Psoas muscle (tissue), 7 donors: ENCODE measurements at regions not wholly inside any gene's neighbourhood (a gene's known extent, or its start where the extent isn't known, plus 50 kb on each side); places are given as distances from the start of the nearest gene placed in this dataset.
A peak's percentile ranks its signal among the peaks of the same experiment; 100 is the strongest.
"Not testable (repeated sequence)": the region's sequence is repeated elsewhere in the genome, so short reads cannot be mapped to it uniquely, and the experiment has no call there.

Experiments
- ATAC-seq, 4 donors: fragments of 200-7000 bp; cut with Tn5 transposase; one replicate each; pipeline ENCODE4 v1.9.1; 2020; ENCODE audit warnings: moderate library complexity in 3 of 4, mild to moderate bottlenecking in 2 of 4
- DNase-seq, 2 donors: peaks; one replicate each; pipeline ENCODE4 v3.0.0-alpha.2; 2020
- H3K27ac ChIP-seq: fragments of 200-600 bp; one replicate; pipeline ENCODE4 v1.8.0; 2022
- H3K27me3 ChIP-seq, 3 donors: fragments of 200-600 bp in 1 of 3; one replicate each; pipeline versions ENCODE4 v1.6.1 to v1.8.0; 2013 to 2022; ENCODE audit warnings: low read length in 2 of 3, mild to moderate bottlenecking in 2 of 3, moderate library complexity in 1 of 3; ENCODE audit not compliant: insufficient read depth in 3 of 3
- H3K36me3 ChIP-seq, 2 donors: fragments of 200-600 bp in 1 of 2; one replicate each; pipeline versions ENCODE4 v1.6.1 to v1.8.0; 2013 to 2022; ENCODE audit warnings: low read depth in 1 of 2, mild to moderate bottlenecking in 1 of 2, moderate library complexity in 1 of 2; ENCODE audit not compliant: insufficient read depth in 1 of 2
- H3K4me1 ChIP-seq: fragments of 200-600 bp; one replicate; pipeline ENCODE4 v1.8.0; 2022
- H3K4me3 ChIP-seq: fragments of 200-600 bp; one replicate; pipeline ENCODE4 v1.8.0; 2022; ENCODE audit warnings: mild to moderate bottlenecking
- H3K9me3 ChIP-seq: fragments of 200-600 bp; one replicate; pipeline ENCODE4 v1.8.0; 2022
- WGBS, 3 donors: extraction: QIAGEN DNeasy Blood & Tissue Kit; methylation state at CpG; one replicate each; pipeline versions ENCODE4 v1.1.6 to v1.1.7; 2013; 5-methylcytosine and 5-hydroxymethylcytosine counted together
- intact Hi-C, 2 donors: fragments of 100-400 bp; cut with DNase I; formaldehyde crosslinking; loops; one replicate each; pipeline versions ENCODE4 v1.11.0 to v1.14.2; 2022
- donor health status: healthy with polysubstance abuse.
- donor health status: DM: no; HTN: no; CAD: no; lungs with moderate emphysema.
- donor health status: Bipolar disorder and iron deficiency.
- donor health status: healthy.
- donor health status: DM: yes; HTN: yes; CAD: no.
- donor health status: DM: no; HTN: no; CAD: no.
- donor health status: DM: yes; HTN: yes; CAD: no.

DNA sequence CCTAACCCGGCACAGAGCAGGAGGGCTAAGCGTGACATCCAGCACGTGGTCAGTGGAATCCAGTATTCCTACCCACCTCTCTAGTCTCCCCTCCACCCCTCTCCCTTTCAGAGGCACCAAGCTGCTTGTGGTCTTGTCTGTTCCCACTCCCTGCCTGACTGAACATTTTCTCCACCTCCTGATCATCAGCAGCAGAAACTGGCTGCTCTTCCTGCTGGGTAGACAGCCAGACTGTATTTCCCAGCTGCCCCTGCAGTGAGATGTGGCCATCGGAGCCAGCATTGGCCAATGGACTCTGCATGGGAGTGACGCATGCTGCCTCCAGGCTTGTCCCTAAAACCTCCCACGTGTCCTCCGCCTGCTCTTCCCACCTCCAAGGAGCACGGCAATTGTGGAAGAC, 143.8 kb downstream of the OR4F15 start:
- H3K9me3 ChIP-seq, intact Hi-C loops, H3K27ac ChIP-seq, ATAC-seq, H3K27me3 ChIP-seq, H3K36me3 ChIP-seq, H3K4me3 ChIP-seq, DNase-seq, H3K4me1 ChIP-seq: not testable (repeated sequence)
- WGBS, 3 donors, result 27% methylated on average over 4 of the region's 8 CpGs; no CpG with 5 or more reads in 2 of the 3 donors

GRCh38 chr15:101958656-101959055, 146.7 kb downstream of the OR4F15 start:
- H3K4me1 ChIP-seq, result not testable (repeated sequence)

DNA sequence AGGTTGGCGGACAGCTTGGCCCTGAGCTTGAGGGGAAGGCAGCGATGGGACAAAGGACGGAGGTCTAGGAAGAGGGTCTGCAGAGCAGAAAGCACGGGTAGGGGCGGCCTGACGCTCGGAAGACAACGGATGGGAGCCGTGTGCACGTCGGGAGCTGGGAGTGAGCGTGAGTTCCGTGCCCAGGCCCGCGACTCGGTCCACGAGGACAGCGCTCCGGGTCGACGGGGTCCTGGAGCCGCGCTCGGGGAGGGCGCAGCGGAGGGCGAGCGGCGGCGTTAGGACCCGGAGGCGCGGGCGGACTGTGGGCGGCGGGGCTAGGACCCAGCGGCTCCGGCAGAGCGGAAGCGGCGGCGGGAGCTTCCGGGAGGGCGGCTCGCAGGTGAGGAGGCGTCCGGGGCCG, 149.3 kb downstream of the OR4F15 start:
- H3K27ac ChIP-seq, H3K27me3 ChIP-seq, DNase-seq, H3K9me3 ChIP-seq, ATAC-seq, intact Hi-C loops, H3K36me3 ChIP-seq: not testable (repeated sequence)
- Histone ChIP-seq H3K4me3 (peak overlapping the region; percentile 51), H3K4me1 (peaks cover 16% of the 10 kb centered on the region)
- no CpG with 5 or more reads among the region's 48 CpGs for WGBS, 3 donors

More at GRCh38 chr15:101958656-101959055, 146.7 kb downstream of the OR4F15 start:
- intact Hi-C loops, H3K36me3 ChIP-seq, H3K27ac ChIP-seq, H3K4me3 ChIP-seq, ATAC-seq, H3K9me3 ChIP-seq, H3K27me3 ChIP-seq: not testable (repeated sequence)
- 15 to 31% (median 24%) methylated on average over 2 of the region's 4 CpGs for WGBS, 3 donors
- DNase-seq, result peak; percentile 23 to 54

- Histone ChIP-seq H3K4me3 (peak overlapping the region; percentile 62), H3K4me1 (peaks cover 16% of the 10 kb centered on the region)
- 1% methylated on average over 11 of the region's 41 CpGs; no CpG with 5 or more reads in 2 of the 3 donors for WGBS, 3 donors
- intact Hi-C loops, DNase-seq, H3K36me3 ChIP-seq, ATAC-seq, H3K27ac ChIP-seq, H3K27me3 ChIP-seq, H3K9me3 ChIP-seq: not testable (repeated sequence)
Observed at GRCh38 chr15:101961765-101962164, 149.8 kb downstream of the OR4F15 start.

- H3K36me3 ChIP-seq, H3K9me3 ChIP-seq, ATAC-seq, H3K27ac ChIP-seq, intact Hi-C loops, H3K27me3 ChIP-seq, DNase-seq, H3K4me3 ChIP-seq: not testable (repeated sequence)
- 95 to 97% (median 95%) methylated on average over 5 to 6 of the region's 8 CpGs for WGBS, 3 donors
- peaks cover 16% of the 10 kb centered on the region for H3K4me1 ChIP-seq
Observed at GRCh38 chr15:101963687-101964086, 151.7 kb downstream of the OR4F15 start.

- intact Hi-C loops, H3K27ac ChIP-seq, DNase-seq, H3K9me3 ChIP-seq, H3K36me3 ChIP-seq, H3K4me3 ChIP-seq, H3K27me3 ChIP-seq, ATAC-seq: not testable (repeated sequence)
- peaks cover 16% of the 10 kb centered on the region for H3K4me1 ChIP-seq
- WGBS, 3 donors, result 66 to 74% (median 72%) methylated on average over 2 of the region's 2 CpGs
Observed at GRCh38 chr15:101965353-101965752, 153.4 kb downstream of the OR4F15 start.

DNA sequence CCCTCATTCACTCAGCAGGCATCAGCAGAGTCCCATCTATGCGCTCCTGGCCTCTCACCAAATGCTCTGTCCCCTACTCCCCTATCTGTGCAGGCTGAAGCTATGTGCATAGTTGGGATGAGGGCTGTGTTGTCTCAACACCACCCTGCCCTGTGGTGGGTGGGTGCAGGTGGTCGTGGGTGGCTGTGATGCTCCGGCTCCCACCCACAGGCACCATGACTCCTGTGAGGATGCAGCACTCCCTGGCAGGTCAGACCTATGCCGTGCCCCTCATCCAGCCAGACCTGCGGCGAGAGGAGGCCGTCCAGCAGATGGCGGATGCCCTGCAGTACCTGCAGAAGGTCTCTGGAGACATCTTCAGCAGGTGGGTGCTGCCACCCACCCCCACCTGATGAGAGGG, 153.9 kb downstream of the OR4F15 start:
- ATAC-seq, intact Hi-C loops, H3K4me3 ChIP-seq, H3K9me3 ChIP-seq, H3K27me3 ChIP-seq, H3K27ac ChIP-seq, H3K36me3 ChIP-seq: not testable (repeated sequence)
- DNase-seq, result peak; percentile 19 to 53
- 90 to 94% (median 91%) methylated on average over 5 to 8 of the region's 8 CpGs for WGBS, 3 donors
- H3K4me1 ChIP-seq, result peaks cover 16% of the 10 kb centered on the region

DNA sequence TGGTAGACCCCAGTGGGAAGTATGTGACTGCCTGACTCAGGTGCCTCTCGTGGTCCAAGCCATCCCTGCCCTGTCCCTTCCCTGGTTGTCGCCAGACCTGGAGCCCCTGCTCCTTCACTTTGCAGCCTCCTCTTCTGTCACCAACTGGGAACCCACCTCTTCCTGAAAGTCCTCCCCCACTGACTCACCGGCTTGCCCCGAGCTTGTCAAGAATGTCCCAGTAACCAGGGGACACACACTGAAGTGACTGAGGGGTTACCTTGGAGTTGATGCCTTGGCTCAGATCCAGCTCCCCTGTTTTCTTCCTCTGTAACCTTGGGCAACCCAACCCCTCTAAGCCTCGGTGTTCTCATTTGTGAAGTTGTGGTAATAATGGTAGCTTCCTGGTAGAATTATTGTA, 155.4 kb downstream of the OR4F15 start:
- ATAC-seq, result not testable (repeated sequence)

GRCh38 chr15:101970605-101971004, 158.6 kb downstream of the OR4F15 start:
- 63 to 69% methylated on average over 3 to 5 of the region's 6 CpGs; no CpG with 5 or more reads in 1 of the 3 donors for WGBS, 3 donors
- intact Hi-C loops, result not testable (repeated sequence)

More for the DNA sequence above, 155.4 kb downstream of the OR4F15 start:
- H3K36me3 ChIP-seq, H3K27ac ChIP-seq, H3K27me3 ChIP-seq, H3K4me3 ChIP-seq, H3K9me3 ChIP-seq, intact Hi-C loops: not testable (repeated sequence)
- peak in 1 of 2 donors; percentile 44 for DNase-seq
- H3K4me1 ChIP-seq, result peaks cover 16% of the 10 kb centered on the region
- WGBS, 3 donors, result 84 to 87% (median 85%) methylated on average over 3 of the region's 5 CpGs

GRCh38 chr15:101977281-101977680, 165.3 kb downstream of the OR4F15 start:
- H3K4me3 ChIP-seq, H3K27ac ChIP-seq, H3K9me3 ChIP-seq, H3K27me3 ChIP-seq, H3K36me3 ChIP-seq, ATAC-seq, H3K4me1 ChIP-seq, intact Hi-C loops: not testable (repeated sequence)
- WGBS, 3 donors, result no CpG with 5 or more reads among the region's 8 CpGs
- DNase-seq, result peak in 1 of 2 donors; percentile 34

More at GRCh38 chr15:101970605-101971004, 158.6 kb downstream of the OR4F15 start:
- not testable (repeated sequence) for H3K36me3 ChIP-seq, H3K27me3 ChIP-seq, DNase-seq, H3K4me3 ChIP-seq, ATAC-seq, H3K4me1 ChIP-seq, H3K27ac ChIP-seq, H3K9me3 ChIP-seq

GRCh38 chr15:101980206-101980910, 168.4 kb downstream of the OR4F15 start:
- intact Hi-C loops, H3K4me3 ChIP-seq, H3K27me3 ChIP-seq, H3K27ac ChIP-seq, H3K36me3 ChIP-seq, H3K4me1 ChIP-seq, H3K9me3 ChIP-seq: not testable (repeated sequence)
- DNase-seq (peak; percentile 19 to 57), ATAC-seq (peak in 2 of 4 donors; percentile 64 to 67)
- WGBS, 3 donors, result 74 to 84% (median 82%) methylated on average over 50 to 53 of the region's 53 CpGs
